B cell (primary cell): ENCODE measurements at regions not wholly inside any gene's neighbourhood (a gene's known extent, or its start where the extent isn't known, plus 50 kb on each side); places are given as distances from the start of the nearest gene placed in this dataset.

Source experiments
- CTCF ChIP-seq: fragments of 200-600 bp; IDR thresholded peaks from one replicate; pipeline ENCODE4 v1.8.0; 2022; ENCODE audit warnings: antibody characterized with exemption, mild to moderate bottlenecking
- EZH2 ChIP-seq: IDR thresholded peaks from 2 replicates; pipeline ENCODE4 v1.6.1; 2012; ENCODE audit warnings: borderline replicate concordance, low read depth, mild to moderate bottlenecking, moderate library complexity, low read length; ENCODE audit not compliant: insufficient read depth, poor library complexity, severe bottlenecking

DNA sequence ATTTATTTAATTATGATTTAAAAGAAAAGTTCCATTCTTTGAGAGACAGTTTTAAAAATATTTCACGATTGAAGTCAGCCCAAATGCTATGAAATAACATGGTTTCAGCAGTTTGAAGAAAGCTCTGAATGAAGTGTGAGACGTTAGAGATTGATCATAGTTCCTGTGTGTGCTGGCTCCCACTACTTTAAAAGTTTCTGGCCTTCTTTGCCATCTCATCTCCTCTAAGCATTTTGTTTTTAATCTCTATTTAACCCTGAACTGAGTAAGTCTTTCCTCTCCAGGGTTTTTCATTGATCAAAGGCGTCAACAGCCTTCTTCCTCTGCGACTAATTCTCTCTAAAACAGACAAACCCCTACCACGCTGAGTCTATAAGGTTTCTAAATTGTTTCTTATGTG is 225.3 kb upstream of the B3GALT2 start:
- no peak for TF ChIP-seq CTCF
- no peak for TF ChIP-seq EZH2
